ENCODE measurements at regions not wholly inside any gene's neighbourhood (a gene's known extent, or its start where the extent isn't known, plus 50 kb on each side); places are given as distances from the start of the nearest gene placed in this dataset.
A peak's percentile ranks its signal among the peaks of the same experiment; 100 is the strongest.

DNA sequence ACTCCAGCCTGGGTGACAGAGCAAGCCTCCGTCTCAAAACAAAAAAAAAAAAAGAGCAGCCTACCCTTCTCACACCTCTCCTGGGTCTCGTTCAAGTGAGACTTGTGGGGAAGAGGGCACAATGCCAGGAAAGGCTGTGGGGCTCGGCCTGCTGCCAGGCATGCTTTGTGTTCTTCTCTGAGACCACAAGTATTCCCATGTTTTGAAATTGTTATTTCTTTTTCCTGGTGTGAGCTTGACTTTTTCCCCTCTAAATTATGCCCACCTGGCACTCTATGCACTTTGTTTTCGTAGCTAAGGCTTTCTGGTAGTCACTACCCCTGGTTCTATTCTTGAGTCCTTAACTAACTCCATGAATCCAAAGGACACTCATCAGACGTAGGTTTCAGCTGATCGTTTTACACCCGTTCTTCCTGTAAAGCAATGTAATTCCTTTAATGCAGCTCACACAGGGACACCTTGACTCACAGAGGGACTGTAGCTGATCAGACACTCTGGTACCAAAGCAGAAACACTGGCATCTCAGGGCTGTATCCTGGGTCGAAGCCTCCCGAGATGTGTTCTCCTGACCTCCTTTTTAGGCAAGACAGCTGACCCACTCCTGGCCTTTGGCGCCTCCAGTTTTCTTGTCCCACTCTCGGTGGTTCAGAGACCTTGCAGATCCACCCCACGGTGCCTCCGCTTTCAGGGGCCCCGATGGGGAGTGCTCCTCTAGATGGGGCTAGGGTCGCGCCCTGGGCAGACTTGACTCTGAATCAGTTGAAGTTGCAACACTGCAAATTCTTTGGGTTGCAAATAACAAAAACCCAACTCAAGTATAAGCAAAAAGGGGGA, 193.3 kb upstream of the AGAP1 start:
- Histone ChIP-seq H3K27me3 (no peaks in the 10 kb centered on the region), H3K27ac (no peak overlapping the region), H3K9me3 (no peaks in the 10 kb centered on the region), H3K4me3 (no peak overlapping the region), H3K36me3 (no peaks in the 10 kb centered on the region), H3K4me1 (no peaks in the 10 kb centered on the region)
- DNase-seq (ENCODE audit: low spot score): no peak
- TF ChIP-seq CTCF (IDR thresholded peaks at IDR 0.05): no peak

GRCh38 chr2:235301202-235302076, 192.4 kb upstream of the AGAP1 start:
- no peaks in the 10 kb centered on the region for H3K36me3 ChIP-seq
- H3K4me1 ChIP-seq: no peaks in the 10 kb centered on the region
- no peak for TF ChIP-seq CTCF (IDR thresholded peaks at IDR 0.05)
- no peak for DNase-seq (ENCODE audit: low spot score)
- no peak overlapping the region for H3K27ac ChIP-seq
- no peak overlapping the region for H3K4me3 ChIP-seq
- no peaks in the 10 kb centered on the region for H3K27me3 ChIP-seq
- no peaks in the 10 kb centered on the region for H3K9me3 ChIP-seq

DNA sequence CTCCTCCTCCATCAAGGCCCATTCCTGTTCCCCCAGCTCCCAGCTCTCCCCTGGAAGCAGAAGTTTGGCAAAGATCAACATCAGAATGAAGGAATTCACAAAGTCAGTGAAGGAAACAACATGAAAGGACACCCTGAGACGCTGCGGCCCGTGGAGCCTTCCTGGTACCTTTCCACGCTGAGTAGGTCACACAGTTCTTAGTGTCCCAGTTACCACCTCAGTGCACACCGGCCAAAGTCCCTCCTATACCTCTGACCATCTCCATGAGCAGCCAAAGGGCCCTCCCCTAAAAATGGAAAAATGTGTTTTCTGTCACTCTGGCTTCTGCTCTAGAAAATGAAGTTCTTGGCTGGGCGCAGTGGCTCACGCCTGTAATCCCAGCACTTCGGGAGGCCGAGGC, 191.6 kb upstream of the AGAP1 start:
- TF ChIP-seq CTCF (IDR thresholded peaks at IDR 0.05): no peak
- no peaks in the 10 kb centered on the region for H3K36me3 ChIP-seq
- no peaks in the 10 kb centered on the region for H3K9me3 ChIP-seq
- no peak overlapping the region for H3K4me3 ChIP-seq
- H3K27me3 ChIP-seq: no peaks in the 10 kb centered on the region
- H3K27ac ChIP-seq: no peak overlapping the region
- no peak for DNase-seq (ENCODE audit: low spot score)
- no peaks in the 10 kb centered on the region for H3K4me1 ChIP-seq

DNA sequence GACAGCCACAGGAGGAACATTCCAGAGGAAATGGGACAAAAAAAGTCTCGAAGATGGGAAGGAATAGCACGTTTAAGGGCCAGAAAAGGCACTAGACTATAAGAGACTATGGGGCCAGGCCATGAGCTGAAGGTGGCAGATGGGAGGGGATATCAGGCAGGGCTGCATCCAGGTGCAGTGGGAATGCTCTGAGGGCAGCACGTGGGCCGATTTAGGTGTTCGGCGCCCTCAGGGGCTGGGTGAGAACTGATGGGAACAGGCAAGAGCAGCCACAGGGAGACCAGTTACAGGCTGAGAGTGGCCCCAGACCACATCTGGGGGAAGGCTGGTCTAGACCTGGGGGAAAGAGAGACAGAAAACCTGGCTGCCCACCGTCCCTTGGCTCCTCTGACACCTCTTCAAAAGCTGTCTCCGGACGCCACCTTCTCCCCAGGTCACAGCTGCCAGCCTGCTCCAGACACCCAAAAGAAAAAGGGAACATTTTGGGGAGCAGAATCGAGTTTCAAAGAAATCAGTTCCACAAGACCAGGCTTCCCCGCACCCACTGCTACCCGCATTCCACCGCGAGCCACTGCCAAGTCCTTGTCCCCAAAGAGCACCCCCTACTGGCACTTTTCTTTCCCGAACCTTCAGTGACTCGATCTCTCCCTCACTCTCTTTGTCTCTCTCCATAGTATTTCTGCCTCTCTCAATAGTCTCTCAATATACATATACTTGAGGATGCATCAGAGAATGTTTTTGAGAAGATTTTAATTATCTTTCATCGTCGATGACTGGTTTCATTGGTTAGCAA, 190.1 kb upstream of the AGAP1 start:
- H3K4me3 ChIP-seq: no peak overlapping the region
- no peaks in the 10 kb centered on the region for H3K9me3 ChIP-seq
- no peak for DNase-seq (ENCODE audit: low spot score)
- H3K36me3 ChIP-seq: no peaks in the 10 kb centered on the region
- H3K4me1 ChIP-seq: no peaks in the 10 kb centered on the region
- H3K27me3 ChIP-seq: no peaks in the 10 kb centered on the region
- TF ChIP-seq CTCF (IDR thresholded peaks at IDR 0.05): no peak
- H3K27ac ChIP-seq: no peak overlapping the region

DNA sequence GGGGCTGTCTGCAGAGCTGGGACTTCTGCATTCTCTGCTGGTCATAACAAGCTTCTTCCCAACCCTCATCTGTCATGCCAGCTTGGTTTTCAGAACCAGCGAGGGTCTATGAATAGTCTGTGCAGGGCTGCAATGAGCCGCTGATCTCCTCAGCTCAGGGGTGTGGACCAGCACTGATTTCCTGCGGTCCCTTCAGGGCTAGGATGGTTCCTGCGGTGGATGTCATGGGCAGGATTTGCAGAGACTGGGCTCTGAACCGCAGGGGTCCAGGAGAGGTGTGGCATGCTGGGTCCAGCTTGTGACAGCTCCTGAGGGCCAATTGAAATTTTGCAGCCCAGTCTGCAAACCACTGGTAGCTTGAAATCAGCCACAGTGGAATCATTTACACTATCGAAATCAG, 188.2 kb upstream of the AGAP1 start:
- no peak overlapping the region for H3K4me3 ChIP-seq
- no peak overlapping the region for H3K27ac ChIP-seq
- no peaks in the 10 kb centered on the region for H3K27me3 ChIP-seq
- no peaks in the 10 kb centered on the region for H3K36me3 ChIP-seq
- TF ChIP-seq CTCF (IDR thresholded peaks at IDR 0.05): no peak
- peak; percentile 36 for DNase-seq (ENCODE audit: low spot score)
- H3K4me1 ChIP-seq: no peaks in the 10 kb centered on the region
- peaks cover 0 to under 1% of the 10 kb centered on the region in 2 donors for H3K9me3 ChIP-seq

Measured in right atrium auricular region (tissue), 2 donors.